H1 (cell line): ENCODE measurements at regions not wholly inside any gene's neighbourhood (a gene's known extent, or its start where the extent isn't known, plus 50 kb on each side); places are given as distances from the start of the nearest gene placed in this dataset.

Experiments
- BRCA1 ChIP-seq: IDR thresholded peaks from 2 replicates; pipeline ENCODE4 v1.6.1; 2012; ENCODE audit warnings: low read depth, low read length, improper control_type of control experiment
- GABPA ChIP-seq: IDR thresholded peaks from 2 replicates; pipeline ENCODE4 v1.6.1; 2011; ENCODE audit warnings: mild to moderate bottlenecking, low read length, moderate library complexity, borderline replicate concordance; ENCODE audit not compliant: insufficient read depth
- TBP ChIP-seq: IDR thresholded peaks from 2 replicates; pipeline ENCODE4 v1.6.1; 2011; ENCODE audit warnings: low read depth, low read length, improper control_type of control experiment

DNA sequence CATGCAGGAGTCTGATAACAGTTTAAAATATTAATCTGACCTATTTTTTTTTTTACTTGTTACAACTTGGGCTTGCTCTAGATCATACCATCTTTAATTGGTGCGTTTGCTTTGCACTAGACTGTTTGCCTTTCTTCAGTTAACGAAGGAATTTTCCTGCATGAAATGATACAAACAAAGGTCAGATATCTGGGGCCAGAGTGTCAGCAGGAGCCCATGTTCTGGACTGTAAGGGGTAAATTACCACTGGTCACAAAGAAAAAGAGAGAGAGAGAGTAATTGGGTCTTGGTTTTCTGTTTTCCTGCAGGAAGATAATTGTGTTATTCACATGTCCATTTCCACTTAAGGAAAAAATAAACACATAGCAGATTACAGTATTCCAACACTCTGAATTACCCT is 399.4 kb upstream of the MARCKS start (continued):
- TF ChIP-seq GABPA = no peak
- TF ChIP-seq TBP = no peak
- no peak for TF ChIP-seq BRCA1
